Esophagus muscularis mucosa (tissue), 4 donors: ENCODE measurements at regions not wholly inside any gene's neighbourhood (a gene's known extent, or its start where the extent isn't known, plus 50 kb on each side); places are given as distances from the start of the nearest gene placed in this dataset.

Experiments
- EP300 ChIP-seq: sonication (generic); formaldehyde crosslinking; IDR thresholded peaks from one replicate; pipeline ENCODE4 v1.6.1; 2017; ENCODE audit warnings: antibody characterized with exemption
- POLR2A ChIP-seq: fragments of 450-650 bp; IDR thresholded peaks from one replicate; pipeline ENCODE4 v1.6.1; 2017; ENCODE audit warnings: antibody characterized with exemption, moderate library complexity, mild to moderate bottlenecking, low read depth
- TF ChIP-seq, protein P1 (sequence below), 3 experiments: fragments of 200-600 bp in 2 of 3; fragments of 450-650 bp in 1 of 3; sonication (generic) in 2 of 3; IDR thresholded peaks; one replicate each; pipeline ENCODE4 v1.5.1; 2017 to 2019; ENCODE audit warnings: antibody characterized with exemption in 3 of 3, mild to moderate bottlenecking in 2 of 3, moderate library complexity in 1 of 3

DNA sequence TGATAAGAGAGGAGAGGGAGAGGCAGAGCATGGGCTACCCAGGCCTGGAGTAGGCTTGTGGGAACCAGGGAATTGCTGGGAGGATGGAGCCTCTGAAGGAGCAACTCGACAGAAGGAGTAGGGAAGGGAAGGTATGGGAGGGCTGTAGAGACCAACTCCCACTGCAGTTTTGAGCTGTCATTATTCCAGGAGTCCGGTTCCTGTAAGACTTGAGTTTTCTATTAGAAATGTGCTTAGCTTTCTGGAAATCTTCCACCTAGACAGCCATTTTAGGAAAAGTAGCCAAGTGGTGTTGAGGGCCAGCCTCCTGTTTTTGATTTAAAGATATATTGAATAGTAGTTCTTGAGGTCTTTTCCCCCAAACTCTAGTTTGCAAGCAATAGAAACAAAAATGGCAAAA lies 323.5 kb downstream of the LRRC70 start:
- TF ChIP-seq POLR2A (no peak), EP300 (no peak)
- TF ChIP-seq, protein P1, sequence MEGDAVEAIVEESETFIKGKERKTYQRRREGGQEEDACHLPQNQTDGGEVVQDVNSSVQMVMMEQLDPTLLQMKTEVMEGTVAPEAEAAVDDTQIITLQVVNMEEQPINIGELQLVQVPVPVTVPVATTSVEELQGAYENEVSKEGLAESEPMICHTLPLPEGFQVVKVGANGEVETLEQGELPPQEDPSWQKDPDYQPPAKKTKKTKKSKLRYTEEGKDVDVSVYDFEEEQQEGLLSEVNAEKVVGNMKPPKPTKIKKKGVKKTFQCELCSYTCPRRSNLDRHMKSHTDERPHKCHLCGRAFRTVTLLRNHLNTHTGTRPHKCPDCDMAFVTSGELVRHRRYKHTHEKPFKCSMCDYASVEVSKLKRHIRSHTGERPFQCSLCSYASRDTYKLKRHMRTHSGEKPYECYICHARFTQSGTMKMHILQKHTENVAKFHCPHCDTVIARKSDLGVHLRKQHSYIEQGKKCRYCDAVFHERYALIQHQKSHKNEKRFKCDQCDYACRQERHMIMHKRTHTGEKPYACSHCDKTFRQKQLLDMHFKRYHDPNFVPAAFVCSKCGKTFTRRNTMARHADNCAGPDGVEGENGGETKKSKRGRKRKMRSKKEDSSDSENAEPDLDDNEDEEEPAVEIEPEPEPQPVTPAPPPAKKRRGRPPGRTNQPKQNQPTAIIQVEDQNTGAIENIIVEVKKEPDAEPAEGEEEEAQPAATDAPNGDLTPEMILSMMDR (IDR thresholded peaks at IDR 0.05): no peak
